HG02623 (cell line): ENCODE measurements at regions not wholly inside any gene's neighbourhood (a gene's known extent, or its start where the extent isn't known, plus 50 kb on each side); places are given as distances from the start of the nearest gene placed in this dataset.

Source experiments
- ATAC-seq: cut with Tn5 transposase; IDR thresholded peaks from one replicate; pipeline ENCODE4 v1.9.1; 2021; ENCODE audit warnings: moderate library complexity; ENCODE audit not compliant: unreplicated experiment

GRCh38 chr12:19010087-19010486, 119.4 kb upstream of the PLEKHA5 start:
- ATAC-seq, result no peak

DNA sequence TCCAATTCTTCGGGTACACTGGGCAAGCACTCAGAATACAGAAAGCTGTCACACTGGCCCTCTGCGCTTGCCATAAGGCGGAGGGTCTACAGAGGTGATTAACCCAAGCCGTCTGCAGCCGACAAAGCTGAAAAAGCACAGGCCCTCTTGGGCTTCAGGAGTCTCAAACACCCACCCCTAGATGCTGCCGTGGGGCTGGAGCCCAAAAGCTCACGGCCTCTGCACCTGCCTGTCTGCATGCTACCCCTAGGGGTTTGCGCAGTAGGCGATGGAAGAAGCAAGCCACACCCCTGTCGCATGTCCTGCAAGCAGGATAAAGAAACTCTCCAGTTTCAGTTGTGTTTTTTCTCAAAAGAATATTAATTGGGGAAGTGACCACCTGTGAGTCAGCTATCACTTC, 118.8 kb upstream of the PLEKHA5 start:
- ATAC-seq, result no peak

DNA sequence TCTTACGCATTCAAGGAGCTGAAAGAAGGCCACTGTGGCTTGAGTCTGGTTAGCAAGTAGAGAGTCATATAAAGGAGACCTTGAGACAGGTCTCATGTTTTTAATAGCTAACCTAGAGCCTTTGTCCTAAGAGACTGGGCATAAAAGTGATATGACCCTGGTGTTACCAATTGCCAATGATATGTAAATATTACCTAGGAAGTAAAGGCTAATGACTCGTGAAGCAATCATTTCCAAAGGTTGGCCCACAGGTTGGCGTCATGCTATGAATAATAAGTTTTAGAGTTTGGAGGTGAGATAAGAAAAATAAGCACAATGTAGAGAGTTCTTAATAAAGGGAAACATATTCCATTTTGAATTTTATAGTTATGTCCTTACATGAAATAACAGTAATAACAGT, 116.6 kb upstream of the PLEKHA5 start:
- no peak for ATAC-seq

- ATAC-seq, result no peak
These were observed 115.3 kb upstream of the PLEKHA5 start for GRCh38 chr12:19014240-19014639.

DNA sequence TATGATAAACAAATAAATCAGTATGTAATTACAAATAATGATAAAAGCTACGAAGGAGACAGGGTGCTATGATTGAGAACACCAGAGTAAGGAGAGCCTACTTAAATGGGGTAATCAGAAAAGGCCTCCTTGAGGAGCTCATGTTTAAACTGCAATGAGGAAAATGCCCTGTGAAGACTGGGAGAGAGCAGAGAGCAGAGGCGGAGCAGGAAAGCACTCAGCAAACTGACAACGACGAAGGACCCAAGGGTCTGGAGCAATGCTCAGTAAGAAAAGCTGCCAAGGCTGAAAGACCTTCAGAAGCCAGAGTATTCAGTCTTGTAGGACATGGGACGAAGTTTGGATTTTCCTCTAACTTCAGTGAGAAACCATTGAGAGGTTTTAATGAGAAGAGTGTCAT, 114.2 kb upstream of the PLEKHA5 start:
- no peak for ATAC-seq

DNA sequence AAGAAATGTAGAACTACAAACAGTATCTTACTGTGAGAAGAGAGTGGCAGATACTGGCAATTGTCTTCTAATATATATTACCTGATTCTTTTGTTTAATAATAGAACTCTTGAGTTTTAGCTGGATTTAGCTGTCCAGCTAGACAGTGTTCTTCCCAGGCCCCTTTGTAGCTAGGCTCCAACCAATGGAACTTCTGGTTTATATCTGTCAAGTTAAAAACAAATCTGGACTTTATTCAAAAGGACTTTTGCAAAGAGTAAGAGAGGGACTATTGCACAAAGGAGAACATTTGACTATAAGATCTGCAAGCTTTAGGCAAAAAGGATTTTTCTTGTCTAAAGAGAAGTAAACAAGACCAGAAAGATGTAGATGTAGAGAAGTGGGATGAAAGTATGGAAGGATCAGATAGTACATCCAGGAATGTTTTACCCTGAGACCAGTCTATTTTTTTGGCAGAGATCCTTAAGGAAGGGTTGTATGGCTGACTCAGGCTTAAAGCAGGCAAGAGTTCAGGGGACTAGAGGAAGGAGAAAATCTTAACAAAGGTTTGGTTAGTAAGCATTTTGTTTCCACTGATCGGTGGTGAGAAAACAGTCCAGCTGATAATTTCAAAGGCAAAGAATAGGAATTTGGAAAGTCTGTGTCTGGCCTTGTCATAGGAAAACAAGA, 111.1 kb upstream of the PLEKHA5 start:
- no peak for ATAC-seq

DNA sequence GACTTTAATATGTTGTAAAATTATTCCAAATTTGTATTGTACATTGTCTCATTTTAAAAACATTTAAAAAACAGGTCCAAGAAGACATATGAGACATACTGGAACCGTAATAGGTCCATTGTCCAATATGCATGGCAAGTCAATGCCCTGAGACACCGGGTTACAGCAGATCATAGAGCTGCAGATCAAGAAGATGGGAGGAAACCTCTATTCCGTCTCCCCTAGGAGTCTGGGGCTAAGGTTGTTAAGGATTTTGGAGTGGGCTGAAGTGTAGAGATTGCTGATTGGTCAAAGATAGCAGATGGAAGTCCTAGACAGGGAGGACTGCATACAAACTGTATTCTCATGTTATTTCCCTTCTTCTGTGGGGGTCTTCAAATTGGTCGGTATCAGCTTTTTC, 108.3 kb upstream of the PLEKHA5 start:
- no peak for ATAC-seq

DNA sequence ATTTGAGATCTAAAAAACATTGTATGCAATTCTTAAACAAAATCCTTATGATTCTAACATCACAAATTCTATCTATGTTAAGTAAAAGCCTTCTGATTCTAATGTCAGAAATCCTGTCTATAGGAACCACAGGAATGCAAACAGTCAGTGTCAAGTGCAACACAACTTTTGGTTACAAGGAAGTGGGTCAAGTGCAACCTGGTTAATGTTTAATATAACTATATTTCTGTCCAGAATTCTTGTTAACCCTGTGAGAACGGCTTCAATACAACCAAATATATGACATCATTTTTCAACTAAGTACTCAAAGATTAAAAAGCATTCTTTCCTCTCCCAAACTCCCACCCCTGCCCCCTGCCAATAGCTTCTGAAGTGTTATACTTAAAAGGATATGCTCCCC, 107.9 kb upstream of the PLEKHA5 start:
- ATAC-seq, result no peak

DNA sequence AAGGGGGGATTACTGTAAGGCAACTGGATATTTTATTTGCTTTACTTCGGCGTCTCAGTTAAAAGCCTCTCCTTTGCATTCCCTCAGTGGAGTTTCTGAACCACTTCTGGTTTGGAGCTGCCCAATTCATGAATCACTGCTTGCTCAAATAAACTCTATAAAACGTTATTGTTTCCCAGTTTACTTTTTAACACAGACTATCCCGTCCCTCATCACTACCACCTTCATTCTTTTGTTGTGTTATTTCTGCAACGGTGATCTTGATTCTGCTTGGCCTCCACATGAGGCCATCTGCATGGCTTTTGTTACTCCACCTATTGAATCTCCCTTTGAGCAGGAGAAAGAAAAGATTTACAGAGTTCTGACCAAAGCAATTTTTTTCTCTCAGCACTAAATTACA, 104.0 kb upstream of the PLEKHA5 start:
- no peak for ATAC-seq

DNA sequence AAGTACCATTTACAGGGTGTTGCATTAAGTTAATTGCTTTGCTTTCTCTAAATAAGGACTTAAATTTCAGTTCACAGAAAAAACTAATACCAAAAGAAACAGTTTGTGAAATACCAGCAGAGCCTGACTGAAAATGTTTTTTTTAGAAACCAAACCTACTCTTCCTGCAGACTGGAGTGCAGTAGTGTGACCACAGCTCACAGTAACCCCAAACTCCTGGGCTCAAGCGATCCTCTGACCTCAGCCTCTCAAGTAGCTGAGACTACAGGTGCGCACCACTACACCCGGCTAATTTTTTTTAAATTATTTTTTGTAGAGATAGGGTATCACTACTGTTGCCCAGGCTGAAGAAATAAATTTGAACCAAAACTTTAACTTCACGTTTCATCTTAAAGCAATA, 103.5 kb upstream of the PLEKHA5 start:
- ATAC-seq, result no peak

- ATAC-seq, result no peak
These were observed 102.7 kb upstream of the PLEKHA5 start for GRCh38 chr12:19026614-19027488.

- ATAC-seq, result no peak
These were observed 99.4 kb upstream of the PLEKHA5 start for GRCh38 chr12:19030180-19030579.

GRCh38 chr12:19030603-19031002, 98.9 kb upstream of the PLEKHA5 start:
- no peak for ATAC-seq

- no peak for ATAC-seq
These were observed 98.5 kb upstream of the PLEKHA5 start for GRCh38 chr12:19031032-19031431.

DNA sequence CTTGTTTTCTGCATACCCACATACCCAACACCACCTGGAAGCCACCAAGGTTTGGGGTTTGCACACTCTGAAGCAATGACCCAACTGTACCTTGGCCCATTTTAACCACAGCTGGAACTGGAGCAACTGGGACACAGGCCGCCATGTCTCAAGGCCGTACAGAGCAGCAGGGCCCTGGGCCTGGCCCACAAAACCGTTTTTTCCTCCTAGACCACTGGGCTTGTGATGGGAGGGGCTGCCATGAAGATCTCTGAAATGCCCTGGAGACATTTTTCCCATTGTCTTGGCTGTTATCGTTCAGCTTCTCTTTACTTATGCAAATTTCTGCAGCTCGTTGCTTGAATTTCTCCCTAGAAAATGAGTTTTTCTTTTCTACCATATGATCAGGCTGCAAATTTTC, 96.7 kb upstream of the PLEKHA5 start:
- ATAC-seq, result no peak

DNA sequence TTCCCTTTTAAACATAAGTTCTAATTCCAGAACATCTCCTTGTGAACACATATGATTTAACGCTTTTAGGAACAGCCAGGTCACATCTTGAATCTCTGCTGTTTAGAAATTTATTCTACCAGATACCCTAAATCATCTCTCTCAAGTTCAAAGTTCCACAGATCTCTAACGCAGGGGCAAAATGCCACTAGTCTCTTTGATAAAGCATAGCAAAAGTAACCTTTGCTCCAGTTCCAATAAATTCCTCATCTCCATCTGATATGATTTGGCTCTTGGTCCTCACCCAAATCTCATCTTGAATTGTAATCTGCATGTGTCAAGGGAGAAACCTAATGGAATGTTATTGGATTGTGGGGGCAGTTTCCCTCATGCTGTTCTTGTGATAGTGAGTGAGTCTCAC, 96.3 kb upstream of the PLEKHA5 start:
- ATAC-seq, result no peak

DNA sequence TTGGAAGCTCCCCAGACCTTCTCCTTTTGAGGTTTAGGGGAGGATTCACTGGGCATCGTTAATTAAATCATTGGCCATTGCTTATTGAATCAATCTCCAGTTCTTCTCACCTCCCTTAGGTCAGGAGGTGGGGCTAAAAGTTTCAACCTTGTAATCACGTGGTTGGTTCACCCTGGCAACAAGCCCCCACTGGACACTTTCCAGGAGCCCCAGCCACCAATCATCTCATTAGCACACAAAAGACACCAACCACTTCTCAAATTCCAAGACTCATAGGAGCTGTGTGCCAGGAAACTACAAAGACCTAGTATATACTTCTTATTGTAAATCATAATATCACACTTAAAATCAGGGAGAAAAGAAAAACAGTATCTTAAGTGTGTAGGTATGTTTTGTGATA, 94.6 kb upstream of the PLEKHA5 start:
- no peak for ATAC-seq

DNA sequence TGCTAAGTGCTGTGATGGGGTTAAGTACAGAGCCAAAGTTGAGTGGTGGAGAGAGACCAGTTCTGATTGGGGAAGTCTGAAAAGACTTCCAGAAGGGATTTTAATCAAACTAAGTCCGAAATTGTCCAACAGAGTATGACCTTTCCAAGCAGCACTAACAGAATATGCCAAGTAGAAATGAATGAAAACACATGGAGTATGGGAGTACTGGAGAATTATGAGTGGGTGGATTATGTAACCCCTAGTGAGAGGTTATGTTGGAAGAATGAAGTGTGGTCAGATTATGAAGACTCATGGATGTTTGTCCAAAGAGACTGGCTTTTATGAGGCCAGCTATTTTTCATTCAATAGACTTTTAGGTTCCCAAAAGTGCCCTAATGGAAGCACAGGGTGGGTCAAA, 94.0 kb upstream of the PLEKHA5 start:
- no peak for ATAC-seq

- ATAC-seq, result no peak
These were observed 92.7 kb upstream of the PLEKHA5 start for GRCh38 chr12:19036673-19037357.

DNA sequence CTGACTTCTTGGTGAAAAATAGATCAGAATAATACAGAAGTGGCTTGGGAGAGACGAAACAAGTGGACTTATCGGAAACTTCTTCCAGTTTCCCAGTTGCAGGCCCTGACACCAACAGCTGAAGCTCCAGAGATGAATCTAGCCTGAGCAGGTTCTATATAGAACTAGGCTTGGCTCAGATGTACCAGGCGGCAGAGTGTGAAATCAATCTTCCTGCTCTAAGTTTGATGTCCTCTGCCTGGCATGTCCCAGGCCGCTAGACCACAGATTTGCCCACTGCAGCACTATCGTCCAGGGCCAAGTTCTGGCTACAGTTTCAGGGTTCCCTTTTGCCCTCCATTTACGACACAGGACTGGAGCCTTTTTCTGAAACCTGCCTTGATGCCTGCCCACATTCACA, 91.3 kb upstream of the PLEKHA5 start:
- no peak for ATAC-seq

- ATAC-seq, result no peak
These were observed 90.0 kb upstream of the PLEKHA5 start for GRCh38 chr12:19039515-19039914.

- ATAC-seq, result no peak
These were observed 87.3 kb upstream of the PLEKHA5 start for GRCh38 chr12:19042221-19042620.
